Urothelium cell line (cell line): ENCODE measurements at regions not wholly inside any gene's neighbourhood (a gene's known extent, or its start where the extent isn't known, plus 50 kb on each side); places are given as distances from the start of the nearest gene placed in this dataset.
"Not testable (repeated sequence)": the region's sequence is repeated elsewhere in the genome, so short reads cannot be mapped to it uniquely, and the experiment has no call there.

Experiments
- DNase-seq: peaks from one replicate; pipeline ENCODE4 v3.0.0; 2011; ENCODE audit warnings: low spot score, mixed read lengths
- FAIRE-seq: peaks from 2 replicates; lab custom pipeline; 2011; peaks lifted over from hg19 to GRCh38; lab: Jason Lieb, UNC

DNA sequence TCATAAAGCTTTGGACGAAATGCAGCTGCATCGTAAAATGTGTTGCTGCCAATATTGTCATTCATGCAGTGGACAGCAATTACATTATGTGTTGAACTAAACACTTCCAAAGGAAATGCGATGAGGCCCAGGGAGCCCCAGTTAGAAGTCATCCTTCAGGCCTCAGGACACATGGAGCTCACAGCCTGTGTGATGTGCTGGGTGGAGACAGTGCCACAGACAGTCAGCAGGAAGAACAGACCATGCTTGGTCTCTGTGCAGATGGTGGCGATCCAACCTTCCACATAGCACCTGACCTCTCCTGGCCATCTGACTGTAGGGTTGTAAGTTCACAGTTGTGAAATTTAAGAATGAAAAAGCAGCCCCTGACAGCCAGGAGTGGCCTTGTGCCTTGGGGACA lies 118.3 kb upstream of the ALKAL2 start:
- DNase-seq, result no peak
- FAIRE-seq, result no peak

DNA sequence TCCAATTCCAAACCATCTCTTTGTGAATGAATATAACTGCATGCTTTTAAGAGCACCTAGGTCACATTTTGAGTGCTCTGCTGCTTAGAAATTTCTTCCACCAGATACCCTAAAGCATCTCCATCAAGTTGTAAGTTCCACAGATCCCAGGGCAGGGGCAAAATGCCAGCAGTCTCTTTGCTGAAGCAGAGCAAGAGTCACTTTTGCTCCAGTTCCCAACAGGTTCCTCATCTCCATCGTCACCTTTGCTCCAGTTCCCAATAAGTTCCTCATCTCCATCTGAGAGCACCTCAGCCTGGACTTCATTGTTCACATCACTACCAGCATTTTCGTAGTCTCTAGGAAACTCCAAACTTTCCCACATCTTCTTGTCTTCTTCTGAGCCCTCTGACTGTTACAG lies 116.7 kb upstream of the ALKAL2 start:
- no peak for DNase-seq
- no peak for FAIRE-seq

DNA sequence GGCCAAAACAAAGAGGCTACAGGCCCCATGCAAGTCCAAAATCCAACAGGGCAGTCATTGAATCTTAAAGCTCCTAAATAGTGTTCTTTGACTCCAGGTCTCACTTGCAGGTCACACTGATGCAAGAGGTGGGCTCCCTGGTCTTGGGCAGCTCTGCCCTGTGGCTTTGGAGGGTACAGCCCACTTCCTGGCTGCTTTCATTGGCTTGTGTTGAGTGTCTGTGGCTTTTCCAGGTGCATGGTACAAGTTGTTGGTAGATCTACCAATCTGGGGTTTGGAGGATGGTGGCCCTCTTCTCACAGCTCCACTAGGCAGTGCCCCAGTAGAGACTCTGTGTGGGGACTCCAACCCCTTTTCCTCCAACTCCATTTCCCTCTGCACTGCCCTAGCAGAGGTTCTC lies 115.8 kb upstream of the ALKAL2 start:
- FAIRE-seq (no peak), DNase-seq (no peak)

DNA sequence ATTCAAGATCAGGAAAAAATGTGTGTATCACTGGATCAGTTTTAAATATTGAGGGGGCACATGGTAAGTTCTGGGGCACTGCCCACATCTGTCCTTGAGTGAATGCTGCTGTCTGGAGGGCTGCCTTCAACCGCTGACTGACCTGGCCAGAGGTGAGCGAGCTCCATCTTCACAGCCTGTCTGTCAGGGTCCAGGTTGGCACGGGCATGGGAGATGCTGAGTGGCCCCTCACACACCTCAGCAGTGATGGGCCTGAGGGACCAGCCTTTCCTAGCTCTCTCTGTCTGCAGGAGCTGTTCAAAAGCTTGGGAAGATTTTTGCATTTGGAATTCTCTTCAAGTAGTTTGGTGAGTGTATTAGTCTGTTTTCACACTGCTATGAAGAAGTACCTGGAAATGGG lies 114.8 kb upstream of the ALKAL2 start:
- FAIRE-seq, result no peak
- DNase-seq, result no peak

DNA sequence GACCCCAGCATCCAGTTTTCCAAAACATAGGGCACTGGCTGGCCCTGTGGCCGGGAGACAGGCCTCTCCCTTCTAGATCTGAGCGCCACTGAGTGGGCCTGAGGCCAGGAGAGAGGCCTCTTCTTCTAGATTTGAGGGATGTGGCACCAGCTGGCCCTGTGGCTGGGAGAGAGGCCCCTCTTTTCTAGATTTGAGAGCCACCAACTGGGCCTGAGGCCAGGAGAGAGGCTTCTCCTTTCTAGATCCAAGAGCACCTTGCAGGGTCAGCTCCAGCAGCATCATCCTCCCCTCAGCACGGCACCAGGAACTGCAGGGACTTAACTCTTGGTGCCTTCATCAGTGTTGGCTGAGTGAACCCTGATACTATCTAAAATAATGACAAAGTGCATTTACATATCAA lies 114.3 kb upstream of the ALKAL2 start:
- no peak for FAIRE-seq

DNA sequence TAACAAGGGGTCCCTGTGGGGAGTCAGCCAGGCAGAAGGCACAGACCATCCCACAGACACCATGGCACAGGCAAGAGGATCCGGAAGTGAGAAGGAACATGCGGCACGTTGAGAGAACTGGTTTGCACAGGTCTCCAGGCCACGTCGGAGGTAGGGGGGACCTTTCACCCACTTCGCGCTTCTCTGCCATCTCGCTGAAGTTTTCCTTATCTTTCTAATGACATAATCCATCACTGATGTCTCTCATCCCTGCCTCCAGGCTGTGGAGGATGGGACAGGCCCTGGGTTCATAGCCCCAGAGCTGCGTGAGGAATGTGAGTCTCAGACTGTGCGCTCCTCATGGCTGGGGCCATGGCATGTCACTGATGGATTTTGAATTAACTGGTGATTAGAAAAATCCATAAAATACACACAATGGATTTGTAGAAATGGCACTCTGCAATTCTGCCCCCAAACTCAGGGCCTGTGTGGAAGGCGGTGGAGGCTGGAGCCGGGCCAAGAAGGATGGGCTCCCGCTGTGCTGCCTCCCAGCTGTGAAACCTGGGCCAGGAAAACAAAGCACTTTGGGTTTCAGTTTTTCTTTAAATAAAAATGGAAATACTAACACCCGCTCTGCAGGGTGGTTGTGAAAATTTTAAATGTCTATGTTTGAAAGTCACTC lies 113.3 kb upstream of the ALKAL2 start:
- no peak for DNase-seq
- FAIRE-seq, result no peak

More for the DNA sequence above, 114.3 kb upstream of the ALKAL2 start:
- no peak for DNase-seq

DNA sequence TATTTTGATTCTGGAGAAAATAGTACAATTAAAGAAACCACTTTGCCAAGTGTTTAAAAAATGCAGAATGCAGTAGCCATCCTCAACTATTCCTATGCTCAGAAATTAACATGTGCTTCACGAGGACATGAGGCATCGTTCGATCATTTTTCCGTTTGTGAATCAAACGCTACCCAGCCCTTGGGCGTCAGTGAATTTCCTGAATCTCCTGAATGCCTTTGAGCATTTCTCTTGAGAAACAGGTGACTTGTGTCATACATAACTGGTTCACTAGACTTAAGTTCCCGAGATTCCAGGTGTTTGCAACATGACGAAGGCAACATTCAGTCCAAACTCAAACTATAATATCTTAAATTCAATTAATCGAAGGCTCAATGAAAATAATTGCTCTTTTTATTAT lies 110.0 kb upstream of the ALKAL2 start:
- FAIRE-seq (no peak), DNase-seq (no peak)

DNA sequence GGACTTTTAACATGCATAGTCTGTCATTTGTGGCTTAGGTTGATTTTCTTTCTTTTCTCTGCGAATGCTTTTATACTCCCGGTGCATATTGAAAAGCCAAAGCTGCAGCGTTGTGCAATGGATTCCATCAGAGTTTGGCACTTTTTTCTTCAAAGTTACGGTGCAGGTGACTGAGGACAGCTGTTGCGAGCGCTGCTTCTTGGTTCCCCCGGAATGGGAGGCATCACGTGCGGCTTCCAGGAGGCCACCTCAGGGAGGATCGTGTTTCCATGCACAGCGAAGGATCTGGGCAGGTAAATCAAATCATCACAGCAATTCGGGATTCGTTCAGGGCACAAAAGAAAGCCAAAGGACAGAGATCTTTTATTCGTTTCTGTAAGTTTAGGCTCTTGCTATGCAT lies 109.6 kb upstream of the ALKAL2 start:
- DNase-seq, result no peak
- no peak for FAIRE-seq

DNA sequence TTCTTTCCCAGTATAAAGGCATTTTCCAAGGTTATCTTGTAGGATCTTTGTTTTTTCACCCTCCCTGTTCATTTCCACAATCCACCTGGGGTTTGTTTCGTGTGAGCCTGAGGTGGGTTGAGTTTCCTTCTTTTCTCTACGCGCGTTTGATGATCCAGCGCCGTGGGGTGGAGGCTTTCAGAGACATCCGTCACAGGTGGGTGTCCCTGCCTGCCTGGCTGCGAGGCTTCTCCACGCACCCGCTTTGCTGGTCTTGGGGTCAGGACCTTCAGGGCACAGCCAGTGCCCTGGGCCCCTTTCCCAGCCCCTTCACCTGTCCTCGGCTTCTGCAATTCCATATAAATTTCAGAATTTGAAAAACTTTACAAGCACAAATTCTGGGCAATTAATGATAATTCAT lies 109.0 kb upstream of the ALKAL2 start:
- no peak for FAIRE-seq
- no peak for DNase-seq

DNA sequence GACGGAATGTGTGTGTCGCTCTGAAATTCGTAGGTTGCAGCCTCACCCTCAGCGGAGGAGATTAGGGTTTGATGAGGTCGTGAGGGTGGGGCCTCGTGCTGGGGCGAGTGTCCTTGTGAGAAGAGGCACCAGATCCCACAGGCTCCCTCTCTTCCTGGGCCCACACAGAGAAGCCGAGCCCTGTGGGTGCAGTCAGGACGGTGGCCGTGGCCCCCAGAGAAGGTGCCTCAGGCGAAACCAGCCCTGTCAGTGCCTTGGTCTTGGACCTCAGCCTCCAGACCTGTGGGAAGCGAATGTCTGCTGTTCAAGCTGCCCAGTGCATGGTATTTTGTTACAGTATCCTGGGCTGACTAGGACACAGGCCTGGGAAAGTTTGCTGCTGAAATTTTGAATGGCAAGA lies 108.0 kb upstream of the ALKAL2 start:
- FAIRE-seq, result no peak
- DNase-seq, result no peak

DNA sequence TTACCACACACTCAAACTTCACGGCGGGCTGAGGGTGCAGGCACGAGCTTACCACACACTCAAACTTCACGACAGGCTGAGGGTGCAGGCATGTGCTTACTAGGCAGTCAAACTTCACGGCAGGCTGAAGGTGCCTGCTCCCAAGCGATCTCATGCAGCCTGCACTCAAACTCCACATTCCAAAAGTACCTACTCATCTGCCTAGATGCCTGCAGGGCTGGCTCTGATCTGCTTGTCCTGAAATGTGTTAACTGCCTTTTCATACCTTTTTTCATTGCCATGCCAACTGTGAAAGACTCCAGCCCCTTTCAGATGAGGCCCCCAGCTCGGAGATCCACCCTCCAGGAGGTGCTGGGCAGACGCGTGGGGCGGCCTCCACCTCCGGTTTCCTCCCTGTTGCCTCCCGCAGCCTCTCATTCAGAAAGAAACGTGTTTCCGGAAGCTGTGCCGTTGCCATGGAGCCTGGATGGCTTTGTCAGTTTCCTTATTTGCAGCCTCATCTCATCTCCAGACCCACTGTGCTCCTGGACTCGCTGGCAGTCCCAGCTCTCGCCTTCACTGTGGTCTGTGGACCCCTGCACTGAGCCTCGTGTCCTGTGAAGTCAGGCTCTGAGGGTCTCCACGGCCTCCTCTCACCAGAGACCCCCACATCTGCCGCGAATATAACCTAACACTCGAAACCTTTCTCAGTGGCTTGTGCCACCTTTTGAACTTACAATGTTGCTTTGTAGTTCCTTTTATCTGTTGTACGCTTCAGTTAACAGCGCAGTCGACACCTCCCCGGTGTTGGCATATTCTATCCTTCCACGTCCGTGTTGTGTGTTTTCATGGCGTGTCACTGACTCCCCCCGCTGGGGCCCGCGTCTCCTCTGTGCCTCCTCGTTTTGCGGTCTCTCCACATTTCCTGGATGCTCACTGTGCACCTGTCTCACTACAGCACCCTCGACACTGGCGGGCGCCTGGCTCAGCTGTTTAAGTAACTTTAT lies 106.1 kb upstream of the ALKAL2 start:
- DNase-seq, result peak; percentile 54
- FAIRE-seq, result no peak

DNA sequence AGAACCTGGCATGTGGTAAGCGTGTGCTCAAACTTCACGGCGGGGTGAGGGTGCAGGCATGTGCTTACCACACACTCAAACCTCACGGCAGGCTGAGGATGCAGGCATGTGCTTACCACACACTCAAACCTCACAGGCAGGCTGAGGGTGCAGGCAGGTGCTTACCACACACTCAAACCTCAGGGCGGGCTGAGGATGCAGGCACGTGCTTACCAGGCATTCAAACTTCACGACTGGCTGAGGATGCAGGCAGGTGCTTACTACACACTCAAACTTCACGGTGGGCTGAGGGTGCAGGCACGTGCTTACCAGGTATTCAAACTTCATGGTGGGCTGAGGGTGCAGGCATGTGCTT lies 105.0 kb upstream of the ALKAL2 start:
- FAIRE-seq, result no peak
- no peak for DNase-seq

DNA sequence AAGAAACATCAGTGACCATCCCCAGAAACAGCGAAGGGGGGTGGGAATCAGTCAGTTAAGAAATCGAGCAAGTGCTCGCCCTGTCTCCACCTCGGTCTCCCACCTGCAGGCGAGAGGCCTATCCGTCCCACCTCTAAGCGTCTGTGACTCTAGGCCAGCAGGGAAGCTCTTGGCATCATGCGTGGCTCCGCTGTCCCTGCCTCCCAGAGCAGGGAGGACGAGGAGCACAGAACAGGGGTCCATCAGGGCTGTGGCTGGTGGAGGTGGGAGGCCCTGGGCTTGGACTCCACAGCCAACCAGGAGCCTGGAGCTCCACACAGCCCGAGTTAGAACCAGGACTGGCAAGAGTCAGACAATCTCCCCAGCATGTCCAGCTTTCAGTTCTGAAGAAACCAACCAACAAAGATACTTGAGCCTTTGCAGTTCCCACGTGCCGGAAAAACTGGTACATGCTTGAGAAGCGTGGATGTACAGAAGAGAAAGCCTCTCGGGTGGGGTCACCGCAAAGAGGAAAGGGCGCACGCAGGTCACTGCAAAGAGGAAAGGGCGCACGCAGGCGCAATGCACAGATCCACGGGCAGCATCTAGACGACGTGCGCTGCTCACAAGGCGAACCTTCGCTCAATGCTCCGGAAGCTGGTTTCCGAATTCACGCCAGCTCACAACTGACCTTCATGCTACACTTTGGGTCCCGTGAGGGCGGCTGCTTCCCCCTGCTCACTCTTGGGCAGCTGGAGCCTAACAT lies 104.5 kb upstream of the ALKAL2 start:
- DNase-seq (no peak), FAIRE-seq (no peak)

DNA sequence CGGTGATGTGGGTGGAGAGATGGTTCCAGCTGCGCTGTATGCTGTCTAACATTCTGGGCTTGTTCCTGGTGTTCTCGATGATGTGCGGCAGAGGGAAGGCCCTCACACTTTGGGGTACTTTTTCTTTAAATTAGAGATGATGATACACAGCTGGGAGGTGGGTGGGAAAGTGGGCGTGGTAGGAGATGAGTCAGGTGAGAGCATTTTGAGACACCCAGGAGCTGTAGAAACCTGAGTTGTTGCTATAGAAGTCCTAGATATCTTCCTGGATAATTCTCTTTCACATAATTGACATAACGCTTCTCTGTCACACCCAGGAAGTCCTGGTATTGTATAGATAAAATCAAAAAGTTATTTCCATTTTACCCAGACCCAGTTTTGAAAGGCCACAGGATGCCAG lies 103.8 kb upstream of the ALKAL2 start:
- DNase-seq (no peak), FAIRE-seq (no peak)

DNA sequence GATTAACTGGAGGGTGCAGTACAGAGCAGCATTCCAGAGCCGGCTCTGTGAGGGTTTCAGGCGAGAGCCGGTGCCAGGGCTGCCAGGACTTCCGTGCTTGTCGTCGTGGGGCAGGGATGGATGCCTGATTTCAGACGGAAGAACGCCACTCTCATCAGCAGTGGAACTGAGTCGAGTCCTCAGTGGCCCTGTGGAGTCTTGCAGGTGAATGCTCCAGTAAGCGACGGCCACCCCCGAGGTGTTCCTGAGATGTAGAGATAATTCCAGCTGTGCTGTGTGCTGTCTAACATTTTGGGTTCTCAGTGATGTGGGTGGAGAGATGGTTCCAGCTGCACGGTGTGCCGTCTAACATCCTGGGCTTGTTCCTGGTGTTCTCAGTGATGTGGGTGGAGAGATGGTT lies 103.1 kb upstream of the ALKAL2 start:
- DNase-seq, result no peak
- no peak for FAIRE-seq

DNA sequence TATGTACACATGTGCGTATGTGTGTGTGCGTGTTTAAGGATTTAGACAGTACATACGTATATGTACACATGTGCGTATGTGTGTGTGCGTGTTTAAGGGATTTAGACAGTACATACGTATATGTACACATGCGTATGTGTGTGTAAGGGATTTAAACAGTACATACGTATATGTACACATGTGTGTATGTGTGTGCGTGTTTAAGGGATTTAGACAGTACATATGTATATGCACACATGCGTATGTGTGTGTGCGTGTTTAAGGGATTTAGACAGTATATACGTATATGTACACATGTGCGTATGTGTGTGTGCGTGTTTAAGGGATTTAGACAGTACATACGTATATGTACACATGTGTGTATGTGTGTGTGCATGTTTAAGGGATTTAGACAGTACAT lies 102.1 kb upstream of the ALKAL2 start:
- not testable (repeated sequence) for DNase-seq, FAIRE-seq

DNA sequence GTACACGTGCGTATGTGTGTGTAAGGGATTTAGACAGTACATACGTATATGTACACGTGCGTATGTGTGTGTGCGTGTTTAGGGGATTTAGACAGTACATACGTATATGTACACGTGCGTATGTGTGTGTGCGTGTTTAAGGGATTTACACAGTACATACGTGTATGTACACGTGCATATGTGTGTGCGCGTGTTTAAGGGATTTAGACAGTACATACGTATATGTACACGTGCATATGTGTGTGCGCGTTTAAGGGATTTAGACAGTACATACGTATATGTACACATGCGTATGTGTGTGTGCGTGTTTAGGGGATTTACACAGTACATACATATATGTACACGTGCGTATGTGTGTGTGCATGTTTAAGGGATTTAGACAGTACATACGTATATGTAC lies 100.9 kb upstream of the ALKAL2 start:
- not testable (repeated sequence) for DNase-seq, FAIRE-seq

DNA sequence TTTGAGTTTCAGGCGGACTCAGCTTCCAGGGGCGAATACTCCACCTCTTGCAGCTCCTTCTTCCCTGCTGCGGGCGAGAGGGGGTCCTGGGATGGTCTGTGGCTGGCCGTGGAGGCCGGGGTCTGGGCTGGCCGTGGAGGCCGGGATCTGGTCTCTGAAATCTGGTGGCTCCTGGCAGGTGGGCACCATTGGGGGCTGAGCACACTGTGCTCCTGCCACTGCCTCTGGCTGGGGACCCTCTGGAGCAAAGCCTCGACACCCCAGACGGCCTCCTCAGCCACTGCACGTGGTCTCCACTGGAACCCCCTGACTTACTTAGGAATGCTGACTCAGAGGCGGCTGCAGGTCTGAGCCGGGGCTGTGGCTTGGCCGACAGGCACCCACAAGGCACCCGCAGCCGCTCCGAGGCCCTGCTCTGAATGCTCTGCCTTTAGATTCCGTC lies 100.1 kb upstream of the ALKAL2 start:
- no peak for FAIRE-seq
- no peak for DNase-seq

DNA sequence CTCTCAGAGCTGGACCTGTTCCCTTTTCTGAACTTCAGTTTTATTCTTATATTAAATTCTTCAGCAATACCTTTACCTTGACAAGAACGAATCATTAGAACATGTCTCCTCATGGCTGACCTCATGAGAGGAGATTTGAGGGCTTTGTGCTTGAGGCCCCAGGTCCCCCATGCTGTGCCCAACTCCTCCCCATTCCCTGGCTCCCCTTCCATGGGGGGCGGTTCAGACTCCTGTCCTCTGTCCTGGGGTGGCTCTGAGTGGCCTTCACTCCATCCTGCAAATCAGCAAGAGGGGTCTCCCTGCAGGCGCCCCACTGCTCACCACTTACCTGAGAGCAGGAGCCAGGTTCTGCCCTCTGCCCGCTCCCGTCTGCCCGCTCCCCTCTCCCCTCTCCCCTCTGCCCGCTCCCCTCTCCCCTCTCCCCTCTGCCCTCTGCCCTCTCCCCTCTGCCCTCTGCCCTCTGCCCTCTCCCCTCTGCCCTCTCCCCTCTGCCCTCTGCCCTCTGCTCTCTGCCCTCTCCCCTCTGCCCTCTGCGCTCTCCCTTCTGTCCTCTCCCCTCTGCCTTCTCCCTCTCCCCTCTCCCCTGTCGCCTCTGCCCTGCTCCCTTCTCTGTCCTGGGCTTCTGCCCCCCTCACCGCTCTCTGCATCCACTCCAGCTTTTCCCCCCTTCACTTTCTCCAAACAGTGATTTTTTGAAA lies 98.7 kb upstream of the ALKAL2 start:
- no peak for DNase-seq
- no peak for FAIRE-seq

DNA sequence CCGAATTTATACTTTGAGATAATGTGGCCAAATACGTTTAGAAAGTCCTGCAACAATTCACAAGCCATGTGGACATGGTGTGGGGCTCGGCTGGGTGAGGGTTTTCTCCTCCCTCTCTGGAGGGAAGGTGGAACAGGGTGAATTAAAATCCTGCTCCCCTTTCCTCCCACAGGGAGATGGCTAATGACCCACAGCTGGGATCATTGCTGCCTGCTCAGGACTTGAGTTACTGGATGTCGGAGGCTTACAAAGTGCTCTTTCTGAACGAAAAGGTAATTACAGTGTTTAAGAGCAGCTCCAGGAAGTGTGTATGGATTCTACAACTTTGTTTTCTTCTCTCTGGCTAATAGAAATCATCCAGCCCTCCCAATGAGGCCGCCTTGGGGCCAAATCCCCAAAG lies 97.9 kb upstream of the ALKAL2 start:
- no peak for FAIRE-seq

DNA sequence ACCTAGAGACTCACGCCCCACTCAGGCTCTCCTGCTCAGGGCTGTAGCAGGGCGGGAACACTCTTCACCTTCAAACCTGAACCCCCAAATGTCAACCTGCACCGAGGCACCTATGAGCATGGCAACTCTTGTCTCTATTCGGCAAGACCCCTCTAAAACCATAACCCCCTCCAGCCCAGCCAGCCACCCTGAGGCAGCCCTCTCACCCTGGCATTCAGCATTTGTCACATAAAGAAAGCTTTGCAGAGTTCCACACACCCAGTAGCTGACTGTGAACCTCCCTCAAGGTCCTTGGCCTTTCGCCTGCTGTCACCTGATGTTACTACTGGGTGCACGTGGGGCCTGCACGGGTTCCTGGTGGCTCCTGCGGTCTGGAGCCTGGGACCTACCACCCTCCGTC lies 97.2 kb upstream of the ALKAL2 start:
- no peak for DNase-seq
- FAIRE-seq, result no peak

More for the DNA sequence above, 97.9 kb upstream of the ALKAL2 start:
- DNase-seq, result no peak
